ENCODE measurements at regions not wholly inside any gene's neighbourhood (a gene's known extent, or its start where the extent isn't known, plus 50 kb on each side); places are given as distances from the start of the nearest gene placed in this dataset.

DNA sequence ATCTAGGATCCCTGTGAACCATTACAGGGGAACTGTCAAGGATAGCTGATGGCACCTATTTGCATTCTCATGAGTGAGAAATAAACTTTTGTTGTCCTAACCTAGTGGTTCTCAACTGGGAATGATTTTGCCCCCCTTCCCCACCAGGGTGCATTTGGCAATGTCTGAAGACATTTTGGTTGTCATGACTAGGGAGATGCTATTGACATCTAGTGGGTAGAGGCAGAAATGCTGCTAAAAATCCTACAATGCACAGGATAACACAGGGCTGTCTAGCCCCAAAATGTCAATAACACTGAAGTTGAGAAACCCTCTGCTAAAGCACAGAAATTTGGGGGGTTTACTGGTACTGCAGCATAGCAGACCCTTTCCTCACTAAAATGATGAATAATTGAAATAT, 140.9 kb upstream of the SRRM4 start:
- Histone ChIP-seq H3K4me1 (no peaks in the 10 kb centered on the region), H3K9me3 (no peaks in the 10 kb centered on the region), H3K27me3 (no peaks in the 10 kb centered on the region), H3K4me3 (no peak overlapping the region), H3K27ac (no peak overlapping the region), H3K36me3 (no peaks in the 10 kb centered on the region)
- ATAC-seq (ENCODE audit: low FRiP score in 2 of 2) (no peak), DNase-seq (no peak)
- TF ChIP-seq POLR2AphosphoS5 (IDR thresholded peaks at IDR 0.05) = no peak
- no peak for TF ChIP-seq POLR2A (IDR thresholded peaks at IDR 0.05)
- TF ChIP-seq, protein P1, sequence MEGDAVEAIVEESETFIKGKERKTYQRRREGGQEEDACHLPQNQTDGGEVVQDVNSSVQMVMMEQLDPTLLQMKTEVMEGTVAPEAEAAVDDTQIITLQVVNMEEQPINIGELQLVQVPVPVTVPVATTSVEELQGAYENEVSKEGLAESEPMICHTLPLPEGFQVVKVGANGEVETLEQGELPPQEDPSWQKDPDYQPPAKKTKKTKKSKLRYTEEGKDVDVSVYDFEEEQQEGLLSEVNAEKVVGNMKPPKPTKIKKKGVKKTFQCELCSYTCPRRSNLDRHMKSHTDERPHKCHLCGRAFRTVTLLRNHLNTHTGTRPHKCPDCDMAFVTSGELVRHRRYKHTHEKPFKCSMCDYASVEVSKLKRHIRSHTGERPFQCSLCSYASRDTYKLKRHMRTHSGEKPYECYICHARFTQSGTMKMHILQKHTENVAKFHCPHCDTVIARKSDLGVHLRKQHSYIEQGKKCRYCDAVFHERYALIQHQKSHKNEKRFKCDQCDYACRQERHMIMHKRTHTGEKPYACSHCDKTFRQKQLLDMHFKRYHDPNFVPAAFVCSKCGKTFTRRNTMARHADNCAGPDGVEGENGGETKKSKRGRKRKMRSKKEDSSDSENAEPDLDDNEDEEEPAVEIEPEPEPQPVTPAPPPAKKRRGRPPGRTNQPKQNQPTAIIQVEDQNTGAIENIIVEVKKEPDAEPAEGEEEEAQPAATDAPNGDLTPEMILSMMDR (IDR thresholded peaks at IDR 0.05) = no peak
- TF ChIP-seq EP300 (IDR thresholded peaks at IDR 0.05) = no peak

DNA sequence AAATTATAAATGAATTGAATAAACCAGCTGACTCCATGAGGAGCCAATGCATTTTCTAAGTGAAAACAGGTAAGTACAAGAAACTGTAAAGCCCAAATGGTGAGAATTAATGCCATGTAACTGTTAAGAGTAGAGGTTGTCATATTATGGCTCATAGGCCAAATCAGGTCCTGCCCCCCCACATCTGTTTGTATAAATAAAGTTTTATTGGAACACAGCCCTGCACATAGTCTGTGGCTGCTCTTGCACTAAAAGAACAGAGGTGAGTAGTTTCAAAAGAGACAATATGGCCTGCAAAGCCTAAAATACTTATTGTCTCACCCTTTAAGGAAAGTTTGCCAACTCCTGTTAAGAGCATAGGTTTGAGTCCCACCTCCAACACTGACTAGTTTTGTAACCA, 140.5 kb upstream of the SRRM4 start:
- no peaks in the 10 kb centered on the region for H3K4me1 ChIP-seq
- no peaks in the 10 kb centered on the region for H3K9me3 ChIP-seq
- no peak for TF ChIP-seq POLR2AphosphoS5 (IDR thresholded peaks at IDR 0.05)
- TF ChIP-seq, protein P1 (IDR thresholded peaks at IDR 0.05) = no peak
- no peak for TF ChIP-seq POLR2A (IDR thresholded peaks at IDR 0.05)
- TF ChIP-seq EP300 (IDR thresholded peaks at IDR 0.05) = no peak
- DNase-seq (no peak), ATAC-seq (ENCODE audit: low FRiP score in 2 of 2) (no peak)
- H3K27me3 ChIP-seq = no peaks in the 10 kb centered on the region
- no peak overlapping the region for H3K27ac ChIP-seq
- H3K36me3 ChIP-seq = no peaks in the 10 kb centered on the region
- no peak overlapping the region for H3K4me3 ChIP-seq

DNA sequence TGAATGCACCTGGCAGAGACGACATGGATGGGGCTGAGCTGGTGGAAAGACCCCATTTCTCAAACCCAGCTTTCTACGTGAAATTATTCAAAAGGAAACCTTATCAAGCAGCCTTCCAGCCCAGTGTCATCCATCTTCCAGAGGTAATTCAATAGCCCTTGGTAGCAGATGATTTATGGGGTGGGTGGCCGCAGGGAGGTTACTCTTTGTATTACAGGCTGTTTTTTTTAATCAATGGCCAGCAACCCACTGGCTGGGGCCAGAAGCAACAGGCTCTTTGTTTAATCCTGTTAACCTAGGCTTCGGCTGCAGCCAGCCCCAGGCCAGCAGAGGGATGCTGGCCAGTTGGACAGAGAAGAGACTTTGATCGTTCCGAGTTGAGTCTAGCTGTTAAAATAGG, 139.8 kb upstream of the SRRM4 start:
- H3K36me3 ChIP-seq = no peaks in the 10 kb centered on the region
- no peak for ATAC-seq (ENCODE audit: low FRiP score in 2 of 2)
- no peak overlapping the region for H3K27ac ChIP-seq
- H3K27me3 ChIP-seq = no peaks in the 10 kb centered on the region
- no peak overlapping the region for H3K4me3 ChIP-seq
- no peaks in the 10 kb centered on the region for H3K4me1 ChIP-seq
- no peaks in the 10 kb centered on the region for H3K9me3 ChIP-seq
- DNase-seq = no peak
- WGBS, 2 donors = 25 to 30% methylated on average over 6 of the region's 6 CpGs
- TF ChIP-seq, protein P1 (IDR thresholded peaks at IDR 0.05) = no peak
- TF ChIP-seq POLR2A (IDR thresholded peaks at IDR 0.05) (no peak), POLR2AphosphoS5 (IDR thresholded peaks at IDR 0.05) (no peak), EP300 (IDR thresholded peaks at IDR 0.05) (no peak)

DNA sequence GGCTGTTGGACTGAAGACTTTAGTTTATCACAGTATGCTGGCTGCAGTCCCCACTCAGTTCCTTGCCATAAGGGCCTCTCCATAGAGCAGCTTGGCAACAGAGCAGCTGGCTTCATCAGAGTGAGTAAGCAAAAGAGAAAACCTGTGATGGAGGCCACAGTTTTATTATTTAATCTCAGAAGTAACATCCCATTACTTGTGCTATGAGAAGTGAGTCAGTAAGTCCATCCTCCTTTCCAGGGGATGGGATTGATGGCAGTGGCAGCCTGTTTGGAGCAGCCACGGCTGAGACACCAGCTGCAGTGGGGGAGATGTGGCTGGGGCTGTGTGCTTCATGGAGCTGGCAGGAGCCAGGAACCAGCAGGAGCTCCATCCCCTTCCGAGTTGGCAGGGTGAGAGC, 138.5 kb upstream of the SRRM4 start:
- WGBS, 2 donors = 63 to 77% methylated on average over 1 to 2 of the region's 2 CpGs
- H3K9me3 ChIP-seq = no peaks in the 10 kb centered on the region
- H3K36me3 ChIP-seq = no peaks in the 10 kb centered on the region
- H3K27ac ChIP-seq = no peak overlapping the region
- H3K27me3 ChIP-seq = no peaks in the 10 kb centered on the region
- H3K4me3 ChIP-seq = no peak overlapping the region
- TF ChIP-seq POLR2AphosphoS5 (IDR thresholded peaks at IDR 0.05) = no peak
- H3K4me1 ChIP-seq = no peaks in the 10 kb centered on the region
- DNase-seq = no peak
- no peak for ATAC-seq (ENCODE audit: low FRiP score in 2 of 2)

DNA sequence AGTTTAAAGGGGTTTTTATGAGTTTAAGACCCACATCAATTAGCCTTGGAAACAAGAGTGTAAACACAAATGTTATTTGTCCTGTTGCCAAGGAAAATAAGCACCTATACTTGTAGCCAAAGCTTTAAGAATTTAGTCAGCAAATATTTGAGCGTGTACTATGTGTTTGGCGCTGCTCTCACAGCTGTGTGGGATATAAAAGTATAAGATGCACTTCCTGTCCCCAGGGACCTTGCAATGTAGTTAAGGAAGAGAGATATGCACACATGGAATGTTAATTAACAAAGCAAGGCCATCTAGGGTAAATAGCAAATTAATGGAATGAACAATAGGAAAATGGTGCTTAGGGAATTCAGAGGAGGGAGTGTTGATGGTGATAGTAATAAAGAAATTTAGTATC, 134.9 kb upstream of the SRRM4 start:
- DNase-seq (no peak), ATAC-seq (ENCODE audit: low FRiP score in 2 of 2) (no peak)
- no peak for TF ChIP-seq EP300 (IDR thresholded peaks at IDR 0.05)
- TF ChIP-seq, protein P1 (IDR thresholded peaks at IDR 0.05) = no peak
- no peak for TF ChIP-seq POLR2AphosphoS5 (IDR thresholded peaks at IDR 0.05)
- TF ChIP-seq POLR2A (IDR thresholded peaks at IDR 0.05) = no peak
- no peak overlapping the region for H3K4me3 ChIP-seq
- H3K27ac ChIP-seq = no peak overlapping the region
- no peaks in the 10 kb centered on the region for H3K36me3 ChIP-seq
- 27 to 41% methylated on average over 2 of the region's 2 CpGs for WGBS, 2 donors
- H3K4me1 ChIP-seq = no peaks in the 10 kb centered on the region
- H3K9me3 ChIP-seq = no peaks in the 10 kb centered on the region
- no peaks in the 10 kb centered on the region for H3K27me3 ChIP-seq
